Naive thymus-derived CD4-positive, alpha-beta T cell (primary cell): ENCODE measurements at regions not wholly inside any gene's neighbourhood (a gene's known extent, or its start where the extent isn't known, plus 50 kb on each side); places are given as distances from the start of the nearest gene placed in this dataset.

Source experiments
- ATAC-seq: fragments of 150-1000 bp; cut with Tn5 transposase; 2 replicates; pipeline ENCODE4 v1.10.0; 2021; ENCODE audit warnings: mild to moderate bottlenecking, moderate library complexity
- CTCF ChIA-PET: fragments of 350-600 bp; sonication (Branson Sonifier 250); formaldehyde crosslinking; loops from one replicate; lab custom pipeline; 2021; ENCODE audit warnings: antibody characterized with exemption; lab: Charles Lee
- POLR2A ChIA-PET: fragments of 350-600 bp; sonication (Branson Sonifier 250); formaldehyde crosslinking; loops from one replicate; lab custom pipeline; 2021; ENCODE audit warnings: antibody characterized with exemption, inconsistent platforms; lab: Charles Lee
- DNase-seq, 9 donors: peaks; one replicate each; pipeline versions ENCODE4 v3.0.0 to v3.0.0-alpha.2; 2020 to 2022; ENCODE audit warnings: mixed read lengths in 1 of 9
- H3K27ac ChIP-seq: one replicate; pipeline ENCODE4 v1.7.0; 2013; ENCODE audit warnings: mild to moderate bottlenecking, low read depth, low read length, moderate library complexity
- H3K27me3 ChIP-seq, 2 donors: one replicate each; pipeline ENCODE4 v1.7.0; 2013; ENCODE audit warnings: low read length in 2 of 2, mild to moderate bottlenecking in 2 of 2, moderate library complexity in 2 of 2; ENCODE audit not compliant: control insufficient read depth in 2 of 2, insufficient read depth in 2 of 2
- H3K36me3 ChIP-seq, 3 experiments: 1 replicate in 2 of 3; 2 replicates in 1 of 3; pipeline ENCODE4 v1.7.0; 2013; ENCODE audit warnings: low read length in 3 of 3, mild to moderate bottlenecking in 3 of 3, moderate library complexity in 1 of 3; ENCODE audit not compliant: insufficient read depth in 3 of 3, control insufficient read depth in 2 of 3
- H3K4me1 ChIP-seq, 2 donors: one replicate each; pipeline ENCODE4 v1.7.0; 2013; ENCODE audit warnings: low read length in 2 of 2, mild to moderate bottlenecking in 2 of 2, moderate library complexity in 1 of 2; ENCODE audit not compliant: control insufficient read depth in 2 of 2, insufficient read depth in 2 of 2
- H3K4me3 ChIP-seq: 2 replicates; pipeline ENCODE4 v1.7.0; 2013; ENCODE audit warnings: mild to moderate bottlenecking, low read length
- H3K9me3 ChIP-seq, 3 experiments: 1 replicate in 2 of 3; 2 replicates in 1 of 3; pipeline ENCODE4 v1.7.0; 2013; ENCODE audit warnings: low read length in 3 of 3; ENCODE audit not compliant: control insufficient read depth in 2 of 3
- H3K27ac Mint-ChIP-seq, 9 donors: one replicate each; pipeline ENCODE4 v1.8.0; 2020 to 2022; ENCODE audit warnings: mixed read lengths in 9 of 9, mild to moderate bottlenecking in 8 of 9, moderate library complexity in 5 of 9, inconsistent platforms in 2 of 9
- H3K27me3 Mint-ChIP-seq, 5 donors: one replicate each; pipeline ENCODE4 v1.8.0; 2021 to 2022; ENCODE audit warnings: mixed read lengths in 5 of 5, mild to moderate bottlenecking in 1 of 5
- H3K36me3 Mint-ChIP-seq, 5 donors: one replicate each; pipeline ENCODE4 v1.8.0; 2020 to 2022; ENCODE audit warnings: mixed read lengths in 5 of 5, mild to moderate bottlenecking in 3 of 5, inconsistent platforms in 1 of 5
- H3K4me1 Mint-ChIP-seq, 7 donors: one replicate each; pipeline ENCODE4 v1.8.0; 2020 to 2022; ENCODE audit warnings: mixed read lengths in 7 of 7, mild to moderate bottlenecking in 3 of 7, inconsistent platforms in 1 of 7
- H3K4me3 Mint-ChIP-seq, 10 donors: one replicate each; pipeline ENCODE4 v1.8.0; 2020 to 2022; ENCODE audit warnings: mild to moderate bottlenecking in 10 of 10, mixed read lengths in 10 of 10, moderate library complexity in 6 of 10, inconsistent platforms in 2 of 10
- H3K9me3 Mint-ChIP-seq, 11 donors: one replicate each; pipeline ENCODE4 v1.8.0; 2020 to 2022; ENCODE audit warnings: mixed read lengths in 11 of 11, mild to moderate bottlenecking in 4 of 11, inconsistent platforms in 1 of 11, moderate library complexity in 1 of 11
- intact Hi-C, 2 donors: fragments of 100-400 bp; cut with micrococcal nuclease; formaldehyde crosslinking; loops; one replicate each; pipeline ENCODE4 v1.15.1; 2023

- Mint-ChIP-seq H3K36me3 (peaks cover 0 to 4% (median 0%) of the 10 kb centered on the region in 5 donors), H3K27me3 (peaks cover 6 to 23% (median 9%) of the 10 kb centered on the region in 5 donors), H3K4me3 (no peak overlapping the region), H3K27ac (no peak overlapping the region), H3K4me1 (no peaks in the 10 kb centered on the region), H3K9me3 (peaks cover 0 to 9% (median 2%) of the 10 kb centered on the region in 11 donors)
- ATAC-seq (no peak), DNase-seq (no peak)
- ChIA-PET CTCF (no interaction called here), POLR2A (no interaction called here)
- H3K27me3 ChIP-seq: no peaks in the 10 kb centered on the region
- intact Hi-C loops: no loop called here
- no peaks in the 10 kb centered on the region for H3K36me3 ChIP-seq
- H3K4me1 ChIP-seq: no peaks in the 10 kb centered on the region
- H3K27ac ChIP-seq: no peak overlapping the region
- peaks cover 0 to 5% (median 0%) of the 10 kb centered on the region in 3 experiments for H3K9me3 ChIP-seq
- H3K4me3 ChIP-seq: no peak overlapping the region
Measured at GRCh38 chr15:91752081-91752785, 101.3 kb upstream of the SLCO3A1 start.

- Mint-ChIP-seq H3K27me3 (peaks cover 0 to 21% (median 6%) of the 10 kb centered on the region in 5 donors), H3K36me3 (no peaks in the 10 kb centered on the region), H3K4me1 (no peaks in the 10 kb centered on the region), H3K9me3 (no peaks in the 10 kb centered on the region), H3K27ac (no peak overlapping the region), H3K4me3 (no peak overlapping the region)
- ChIA-PET POLR2A (no interaction called here), CTCF (no interaction called here)
- no peaks in the 10 kb centered on the region for H3K36me3 ChIP-seq
- no peaks in the 10 kb centered on the region for H3K9me3 ChIP-seq
- intact Hi-C loops: no loop called here
- no peaks in the 10 kb centered on the region for H3K4me1 ChIP-seq
- H3K4me3 ChIP-seq: no peak overlapping the region
- DNase-seq: no peak
- H3K27ac ChIP-seq: no peak overlapping the region
- ATAC-seq: no peak
- no peaks in the 10 kb centered on the region for H3K27me3 ChIP-seq
Measured at GRCh38 chr15:91759560-91759959, 93.9 kb upstream of the SLCO3A1 start.

- DNase-seq: no peak
- Histone ChIP-seq H3K4me3 (no peak overlapping the region), H3K27me3 (no peaks in the 10 kb centered on the region), H3K36me3 (no peaks in the 10 kb centered on the region), H3K27ac (no peak overlapping the region), H3K9me3 (no peaks in the 10 kb centered on the region), H3K4me1 (no peaks in the 10 kb centered on the region)
- Mint-ChIP-seq H3K9me3 (peaks cover 0 to 3% (median 0%) of the 10 kb centered on the region in 11 donors), H3K4me1 (peaks cover 0 to 2% (median 0%) of the 10 kb centered on the region in 7 donors), H3K36me3 (no peaks in the 10 kb centered on the region), H3K27ac (no peak overlapping the region), H3K4me3 (no peak overlapping the region), H3K27me3 (peaks cover 4 to 17% (median 11%) of the 10 kb centered on the region in 5 donors)
- ChIA-PET POLR2A (no interaction called here), CTCF (no interaction called here)
- intact Hi-C loops: no loop called here
- no peak for ATAC-seq
Measured at GRCh38 chr15:91765660-91766059, 87.8 kb upstream of the SLCO3A1 start.

GRCh38 chr15:91769476-91769875, 84.0 kb upstream of the SLCO3A1 start:
- Histone ChIP-seq H3K36me3 (no peaks in the 10 kb centered on the region), H3K4me1 (no peaks in the 10 kb centered on the region), H3K4me3 (no peak overlapping the region), H3K27me3 (no peaks in the 10 kb centered on the region), H3K9me3 (no peaks in the 10 kb centered on the region), H3K27ac (no peak overlapping the region)
- Mint-ChIP-seq H3K4me3 (no peak overlapping the region), H3K36me3 (no peaks in the 10 kb centered on the region), H3K4me1 (peaks cover 0 to 2% (median 0%) of the 10 kb centered on the region in 7 donors), H3K27me3 (peaks cover 7 to 32% (median 16%) of the 10 kb centered on the region in 5 donors), H3K9me3 (peaks cover 0 to 3% (median 0%) of the 10 kb centered on the region in 11 donors), H3K27ac (no peak overlapping the region)
- intact Hi-C loops: no loop called here
- POLR2A ChIA-PET: no interaction called here
- ATAC-seq (no peak), DNase-seq (no peak)
- CTCF ChIA-PET: no interaction called here

DNA sequence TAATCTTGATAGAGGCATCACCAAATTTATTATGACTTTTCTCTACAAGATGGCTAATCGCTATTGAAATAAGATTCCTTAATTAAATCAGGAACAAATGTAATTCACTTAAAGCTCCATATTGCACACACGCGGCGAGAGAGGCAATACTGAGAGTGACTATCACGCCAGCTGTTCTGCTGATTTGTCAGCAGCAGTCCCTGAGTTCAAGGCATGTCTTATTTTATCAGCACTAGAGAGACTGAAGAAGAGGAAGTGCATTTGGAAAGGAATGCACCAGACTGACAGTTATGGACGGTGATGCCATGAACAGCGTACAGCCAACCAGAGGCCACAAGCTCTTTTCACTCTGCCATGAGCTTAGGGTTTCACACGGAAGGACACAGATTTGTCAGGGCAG, 83.6 kb upstream of the SLCO3A1 start:
- Histone ChIP-seq H3K4me3 (no peak overlapping the region), H3K9me3 (no peaks in the 10 kb centered on the region), H3K27me3 (no peaks in the 10 kb centered on the region), H3K36me3 (no peaks in the 10 kb centered on the region), H3K27ac (no peak overlapping the region), H3K4me1 (no peaks in the 10 kb centered on the region)
- no peak for DNase-seq
- no peak for ATAC-seq
- ChIA-PET POLR2A (no interaction called here), CTCF (no interaction called here)
- Mint-ChIP-seq H3K9me3 (peaks cover 0 to 3% (median 0%) of the 10 kb centered on the region in 11 donors), H3K27ac (no peak overlapping the region), H3K36me3 (no peaks in the 10 kb centered on the region), H3K4me1 (peaks cover 0 to 2% (median 0%) of the 10 kb centered on the region in 7 donors), H3K27me3 (peaks cover 11 to 35% (median 20%) of the 10 kb centered on the region in 5 donors), H3K4me3 (no peak overlapping the region)
- intact Hi-C loops: no loop called here

GRCh38 chr15:91776104-91776503, 77.4 kb upstream of the SLCO3A1 start:
- intact Hi-C loops: no loop called here
- ChIA-PET POLR2A (no interaction called here), CTCF (no interaction called here)
- no peaks in the 10 kb centered on the region for H3K36me3 ChIP-seq
- DNase-seq: no peak
- Mint-ChIP-seq H3K9me3 (no peaks in the 10 kb centered on the region), H3K36me3 (no peaks in the 10 kb centered on the region), H3K27me3 (peaks cover 17 to 52% (median 30%) of the 10 kb centered on the region in 5 donors), H3K4me3 (no peak overlapping the region), H3K4me1 (no peaks in the 10 kb centered on the region), H3K27ac (no peak overlapping the region)
- H3K4me1 ChIP-seq: no peaks in the 10 kb centered on the region
- no peaks in the 10 kb centered on the region for H3K9me3 ChIP-seq
- H3K27me3 ChIP-seq: no peaks in the 10 kb centered on the region
- H3K27ac ChIP-seq: no peak overlapping the region
- ATAC-seq: no peak
- no peak overlapping the region for H3K4me3 ChIP-seq

- Histone ChIP-seq H3K36me3 (no peaks in the 10 kb centered on the region), H3K27me3 (no peaks in the 10 kb centered on the region), H3K9me3 (no peaks in the 10 kb centered on the region), H3K4me3 (no peak overlapping the region), H3K27ac (no peak overlapping the region), H3K4me1 (no peaks in the 10 kb centered on the region)
- ChIA-PET POLR2A (no interaction called here), CTCF (no interaction called here)
- DNase-seq (no peak), ATAC-seq (no peak)
- intact Hi-C loops: no loop called here
- Mint-ChIP-seq H3K4me1 (no peaks in the 10 kb centered on the region), H3K9me3 (no peaks in the 10 kb centered on the region), H3K27me3 (peaks cover 16 to 37% (median 19%) of the 10 kb centered on the region in 5 donors), H3K27ac (no peak overlapping the region), H3K4me3 (no peak overlapping the region), H3K36me3 (no peaks in the 10 kb centered on the region)
Measured at GRCh38 chr15:91779960-91780359, 73.5 kb upstream of the SLCO3A1 start.
